Smooth muscle cell (in vitro differentiated cells): ENCODE measurements at regions not wholly inside any gene's neighbourhood (a gene's known extent, or its start where the extent isn't known, plus 50 kb on each side); places are given as distances from the start of the nearest gene placed in this dataset.
A peak's percentile ranks its signal among the peaks of the same experiment; 100 is the strongest.

Experiments used
- DNase-seq: peaks from one replicate; lab custom pipeline; 2025; ENCODE audit not compliant: unreplicated experiment; lab: John Stamatoyannopoulos, UW
- H2AFZ ChIP-seq: fragments of 200-600 bp; sonication (generic); 2 replicates; pipeline ENCODE4 v1.6.0; 2016; ENCODE audit warnings: antibody characterized with exemption, low read depth, mild to moderate bottlenecking
- H3F3A ChIP-seq: fragments of 200-600 bp; sonication (generic); 2 replicates; pipeline ENCODE4 v1.6.0; 2017; ENCODE audit warnings: antibody characterized with exemption, low read depth
- H3K27ac ChIP-seq: fragments of 200-600 bp; sonication (generic); 2 replicates; pipeline ENCODE4 v1.5.1; 2016; ENCODE audit warnings: low read depth, mild to moderate bottlenecking
- H3K27me3 ChIP-seq: fragments of 200-600 bp; sonication (generic); 2 replicates; pipeline ENCODE4 v1.6.1; 2016; ENCODE audit warnings: low read depth, mild to moderate bottlenecking
- H3K36me3 ChIP-seq: fragments of 200-600 bp; sonication (generic); 2 replicates; pipeline ENCODE4 v1.5.1; 2016; ENCODE audit warnings: low read depth
- H3K4me1 ChIP-seq: fragments of 200-600 bp; sonication (generic); 2 replicates; pipeline ENCODE4 v1.5.1; 2016; ENCODE audit warnings: low read depth
- H3K4me2 ChIP-seq: fragments of 200-600 bp; sonication (generic); 2 replicates; pipeline ENCODE4 v1.6.0; 2016; ENCODE audit warnings: mild to moderate bottlenecking
- H3K4me3 ChIP-seq: fragments of 200-600 bp; sonication (generic); 2 replicates; pipeline ENCODE4 v1.5.1; 2016; ENCODE audit warnings: mild to moderate bottlenecking
- H3K79me2 ChIP-seq: fragments of 200-600 bp; sonication (generic); 2 replicates; pipeline ENCODE4 v1.6.0; 2016; ENCODE audit warnings: low read depth, mild to moderate bottlenecking
- H3K9ac ChIP-seq: fragments of 200-600 bp; sonication (generic); 2 replicates; pipeline ENCODE4 v1.6.0; 2016; ENCODE audit warnings: low read depth
- H3K9me3 ChIP-seq: fragments of 200-600 bp; sonication (generic); replicated peaks from 2 replicates; pipeline ENCODE4 v1.5.1; 2016; ENCODE audit warnings: low read depth
- H4K20me1 ChIP-seq: fragments of 200-600 bp; sonication (generic); 2 replicates; pipeline ENCODE4 v1.6.0; 2016; ENCODE audit warnings: low read depth
- WGBS: methylation state at CpG from one replicate; pipeline ENCODE4 v1.1.7; 2016; ENCODE audit warnings: low lambda C conversion rate; 5-methylcytosine and 5-hydroxymethylcytosine counted together
- TF ChIP-seq, protein P1 (sequence below): fragments of 200-600 bp; sonication (generic); IDR thresholded peaks from 2 replicates; pipeline ENCODE4 v1.5.1; 2017; ENCODE audit warnings: borderline replicate concordance, mild to moderate bottlenecking, antibody characterized with exemption; ENCODE audit not compliant: insufficient read depth, poor library complexity, severe bottlenecking

DNA sequence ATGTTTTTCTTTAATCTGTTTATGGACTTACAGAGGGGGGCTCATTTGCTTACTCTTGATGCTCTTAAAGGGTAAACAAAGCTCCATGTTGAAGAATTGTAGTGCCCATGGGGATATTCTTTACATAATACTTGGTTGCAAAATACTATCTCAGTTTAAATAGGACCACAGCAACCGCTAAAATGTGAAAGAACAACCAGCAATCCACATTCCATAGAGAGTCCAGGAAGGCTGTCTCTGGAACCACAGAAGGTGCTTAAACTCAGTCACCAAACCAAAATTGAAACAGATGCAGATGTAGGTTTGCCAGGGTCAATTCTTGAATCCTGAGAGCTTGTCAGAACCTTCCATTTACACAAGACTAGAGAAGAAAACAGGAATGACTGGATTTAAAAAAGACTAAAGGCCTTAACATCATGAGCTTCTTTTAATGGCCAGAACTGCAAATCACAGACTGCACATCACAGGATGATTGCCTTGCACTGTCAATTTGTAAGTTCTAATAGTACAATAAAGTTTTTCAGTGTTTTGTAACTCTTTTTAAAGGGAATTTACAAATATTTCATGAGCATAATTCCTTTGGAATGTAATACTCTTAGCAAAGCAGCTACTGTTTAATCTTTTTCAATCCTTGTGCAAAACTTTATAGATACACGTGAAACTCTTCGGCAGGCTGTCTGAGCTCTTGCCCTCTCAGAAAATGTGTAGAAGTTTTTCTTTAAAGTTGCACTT, 661.6 kb downstream of the SI start:
- Histone ChIP-seq H3K79me2 (no peaks in the 10 kb centered on the region), H3K27me3 (no peaks in the 10 kb centered on the region), H3K27ac (no peak overlapping the region), H3K4me2 (no peak overlapping the region), H3F3A (no peaks in the 10 kb centered on the region), H3K4me3 (no peak overlapping the region), H3K36me3 (no peaks in the 10 kb centered on the region), H4K20me1 (no peaks in the 10 kb centered on the region), H3K9ac (no peak overlapping the region), H3K4me1 (no peaks in the 10 kb centered on the region), H3K9me3 (no peaks in the 10 kb centered on the region), H2AFZ (peak overlapping the region; percentile 70)
- 63% methylated on average over 3 of the region's 3 CpGs for WGBS
- TF ChIP-seq, protein P1, sequence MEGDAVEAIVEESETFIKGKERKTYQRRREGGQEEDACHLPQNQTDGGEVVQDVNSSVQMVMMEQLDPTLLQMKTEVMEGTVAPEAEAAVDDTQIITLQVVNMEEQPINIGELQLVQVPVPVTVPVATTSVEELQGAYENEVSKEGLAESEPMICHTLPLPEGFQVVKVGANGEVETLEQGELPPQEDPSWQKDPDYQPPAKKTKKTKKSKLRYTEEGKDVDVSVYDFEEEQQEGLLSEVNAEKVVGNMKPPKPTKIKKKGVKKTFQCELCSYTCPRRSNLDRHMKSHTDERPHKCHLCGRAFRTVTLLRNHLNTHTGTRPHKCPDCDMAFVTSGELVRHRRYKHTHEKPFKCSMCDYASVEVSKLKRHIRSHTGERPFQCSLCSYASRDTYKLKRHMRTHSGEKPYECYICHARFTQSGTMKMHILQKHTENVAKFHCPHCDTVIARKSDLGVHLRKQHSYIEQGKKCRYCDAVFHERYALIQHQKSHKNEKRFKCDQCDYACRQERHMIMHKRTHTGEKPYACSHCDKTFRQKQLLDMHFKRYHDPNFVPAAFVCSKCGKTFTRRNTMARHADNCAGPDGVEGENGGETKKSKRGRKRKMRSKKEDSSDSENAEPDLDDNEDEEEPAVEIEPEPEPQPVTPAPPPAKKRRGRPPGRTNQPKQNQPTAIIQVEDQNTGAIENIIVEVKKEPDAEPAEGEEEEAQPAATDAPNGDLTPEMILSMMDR, result no peak
- DNase-seq, result no peak

DNA sequence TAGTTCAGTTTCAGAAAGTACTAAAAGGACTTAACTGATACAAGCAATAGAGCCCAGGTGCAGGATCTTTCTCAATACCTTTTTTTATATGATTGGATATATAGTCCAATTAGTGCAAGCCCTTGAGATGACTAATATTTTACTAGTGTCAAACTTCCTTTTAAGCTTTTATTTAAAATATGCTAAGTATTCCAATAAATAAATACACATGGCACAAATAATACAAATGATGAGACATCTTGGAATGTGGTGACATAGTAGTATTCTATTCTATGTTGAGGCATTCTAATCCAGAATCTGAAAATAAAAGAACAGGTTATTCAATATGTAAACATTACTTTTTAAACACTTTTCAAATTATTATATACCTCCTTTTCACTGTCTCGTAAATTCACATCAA, 670.0 kb downstream of the SI start:
- no peaks in the 10 kb centered on the region for H3F3A ChIP-seq
- no peaks in the 10 kb centered on the region for H3K4me1 ChIP-seq
- H3K9ac ChIP-seq, result no peak overlapping the region
- DNase-seq, result no peak
- H3K4me3 ChIP-seq, result no peak overlapping the region
- no peaks in the 10 kb centered on the region for H3K36me3 ChIP-seq
- no peak overlapping the region for H3K4me2 ChIP-seq
- no peaks in the 10 kb centered on the region for H3K9me3 ChIP-seq
- no peak overlapping the region for H3K27ac ChIP-seq
- H2AFZ ChIP-seq, result no peak overlapping the region
- no peaks in the 10 kb centered on the region for H4K20me1 ChIP-seq
- TF ChIP-seq, protein P1, result no peak
- H3K79me2 ChIP-seq, result no peaks in the 10 kb centered on the region
- no peaks in the 10 kb centered on the region for H3K27me3 ChIP-seq
- WGBS, result 100% methylated on average over 1 of the region's 1 CpG

DNA sequence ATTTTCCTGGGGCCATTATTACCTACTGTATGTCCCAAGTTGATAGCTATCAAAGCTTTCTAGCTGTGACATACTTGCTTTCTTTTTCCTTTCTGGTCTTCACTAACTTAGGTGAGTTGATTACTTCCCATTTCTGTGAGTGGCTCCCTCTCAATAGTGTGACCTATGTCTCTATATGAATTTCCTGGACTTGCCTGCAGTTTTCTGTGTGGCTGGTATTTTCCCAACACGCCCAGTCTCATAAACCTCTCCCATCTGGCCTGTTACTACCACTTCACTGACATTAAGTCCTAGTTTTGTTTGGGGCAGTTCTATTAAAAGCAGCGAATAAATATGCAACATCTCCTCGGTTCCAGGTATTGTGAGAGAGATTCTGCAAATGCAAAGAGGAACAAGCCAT, 671.2 kb downstream of the SI start:
- Histone ChIP-seq H3K36me3 (no peaks in the 10 kb centered on the region), H4K20me1 (no peaks in the 10 kb centered on the region), H3K27ac (no peak overlapping the region), H3K4me1 (no peaks in the 10 kb centered on the region), H3K9me3 (no peaks in the 10 kb centered on the region), H3F3A (no peaks in the 10 kb centered on the region), H3K4me3 (no peak overlapping the region), H3K27me3 (no peaks in the 10 kb centered on the region), H3K9ac (no peak overlapping the region), H2AFZ (no peak overlapping the region), H3K4me2 (no peak overlapping the region), H3K79me2 (no peaks in the 10 kb centered on the region)
- WGBS, result 69% methylated on average over 3 of the region's 3 CpGs
- DNase-seq, result no peak
- TF ChIP-seq, protein P1, result no peak

DNA sequence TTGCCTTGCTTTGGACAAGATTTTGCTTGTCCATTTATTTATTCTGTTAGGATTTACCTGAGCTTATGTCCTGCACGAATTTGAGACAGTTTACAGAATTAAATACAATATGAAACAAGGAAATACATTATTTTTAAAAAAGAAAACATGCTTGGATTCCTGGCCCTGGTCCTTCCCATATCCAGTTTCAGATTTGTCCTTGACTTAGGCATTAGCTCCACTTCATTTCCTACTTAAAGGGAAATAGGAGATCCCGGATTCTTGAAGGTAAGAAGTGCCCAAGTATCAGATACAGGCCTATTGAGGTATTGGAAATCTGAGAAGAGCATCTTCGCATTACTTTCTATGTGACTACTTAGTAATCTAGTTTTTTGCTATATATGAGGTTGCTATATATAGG, 672.0 kb downstream of the SI start:
- Histone ChIP-seq H3K27ac (no peak overlapping the region), H3K4me1 (no peaks in the 10 kb centered on the region), H3F3A (no peaks in the 10 kb centered on the region), H3K27me3 (no peaks in the 10 kb centered on the region), H2AFZ (no peak overlapping the region), H3K36me3 (no peaks in the 10 kb centered on the region), H3K9me3 (no peaks in the 10 kb centered on the region), H3K4me2 (no peak overlapping the region), H3K9ac (no peak overlapping the region), H4K20me1 (no peaks in the 10 kb centered on the region), H3K79me2 (no peaks in the 10 kb centered on the region), H3K4me3 (no peak overlapping the region)
- TF ChIP-seq, protein P1, result no peak
- DNase-seq, result no peak
- WGBS, result 89% methylated on average over 3 of the region's 3 CpGs
